ENCODE measurements at regions not wholly inside any gene's neighbourhood (a gene's known extent, or its start where the extent isn't known, plus 50 kb on each side); places are given as distances from the start of the nearest gene placed in this dataset.

DNA sequence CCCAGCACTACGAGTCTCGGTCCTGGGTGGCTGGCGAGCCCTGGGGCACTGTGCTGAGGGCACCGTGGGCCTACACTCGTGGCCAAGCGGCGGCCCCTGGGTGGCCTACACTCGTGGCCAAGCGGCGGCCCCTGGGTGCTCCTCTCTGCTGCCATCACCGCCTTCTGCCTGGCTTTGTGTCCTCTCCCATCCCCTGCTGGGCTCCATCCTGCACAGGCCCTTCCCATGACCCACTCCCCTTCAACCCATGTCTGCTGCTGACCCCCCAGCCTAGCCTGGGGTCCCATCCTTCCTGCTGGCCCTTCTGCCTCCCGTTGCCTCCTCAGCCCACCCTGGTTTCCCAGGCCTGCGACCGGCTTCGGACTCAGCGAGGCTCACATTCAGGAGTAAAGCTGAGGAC is 87.4 kb upstream of the CLDN5 start:
- ATAC-seq, result no peak
- TF ChIP-seq, protein P1, sequence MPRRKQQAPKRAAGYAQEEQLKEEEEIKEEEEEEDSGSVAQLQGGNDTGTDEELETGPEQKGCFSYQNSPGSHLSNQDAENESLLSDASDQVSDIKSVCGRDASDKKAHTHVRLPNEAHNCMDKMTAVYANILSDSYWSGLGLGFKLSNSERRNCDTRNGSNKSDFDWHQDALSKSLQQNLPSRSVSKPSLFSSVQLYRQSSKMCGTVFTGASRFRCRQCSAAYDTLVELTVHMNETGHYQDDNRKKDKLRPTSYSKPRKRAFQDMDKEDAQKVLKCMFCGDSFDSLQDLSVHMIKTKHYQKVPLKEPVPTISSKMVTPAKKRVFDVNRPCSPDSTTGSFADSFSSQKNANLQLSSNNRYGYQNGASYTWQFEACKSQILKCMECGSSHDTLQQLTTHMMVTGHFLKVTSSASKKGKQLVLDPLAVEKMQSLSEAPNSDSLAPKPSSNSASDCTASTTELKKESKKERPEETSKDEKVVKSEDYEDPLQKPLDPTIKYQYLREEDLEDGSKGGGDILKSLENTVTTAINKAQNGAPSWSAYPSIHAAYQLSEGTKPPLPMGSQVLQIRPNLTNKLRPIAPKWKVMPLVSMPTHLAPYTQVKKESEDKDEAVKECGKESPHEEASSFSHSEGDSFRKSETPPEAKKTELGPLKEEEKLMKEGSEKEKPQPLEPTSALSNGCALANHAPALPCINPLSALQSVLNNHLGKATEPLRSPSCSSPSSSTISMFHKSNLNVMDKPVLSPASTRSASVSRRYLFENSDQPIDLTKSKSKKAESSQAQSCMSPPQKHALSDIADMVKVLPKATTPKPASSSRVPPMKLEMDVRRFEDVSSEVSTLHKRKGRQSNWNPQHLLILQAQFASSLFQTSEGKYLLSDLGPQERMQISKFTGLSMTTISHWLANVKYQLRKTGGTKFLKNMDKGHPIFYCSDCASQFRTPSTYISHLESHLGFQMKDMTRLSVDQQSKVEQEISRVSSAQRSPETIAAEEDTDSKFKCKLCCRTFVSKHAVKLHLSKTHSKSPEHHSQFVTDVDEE (CRISPR knock-in tag; IDR thresholded peaks at IDR 0.05), result no peak
- TF ChIP-seq ZC3H10 (CRISPR knock-in tag; IDR thresholded peaks at IDR 0.05), result no peak
- TF ChIP-seq TOX (CRISPR knock-in tag; IDR thresholded peaks at IDR 0.05; ENCODE audit: borderline replicate concordance), result no peak
- no peak for TF ChIP-seq ZFP3 (CRISPR knock-in tag; IDR thresholded peaks at IDR 0.05)
- TF ChIP-seq CREB5 (CRISPR knock-in tag; IDR thresholded peaks at IDR 0.05; ENCODE audit: low read depth), result no peak
- TF ChIP-seq CSDC2 (CRISPR knock-in tag; IDR thresholded peaks at IDR 0.05), result no peak
- TF ChIP-seq GLIS3 (CRISPR knock-in tag; IDR thresholded peaks at IDR 0.05), result no peak
- TF ChIP-seq ZNF8 (CRISPR knock-in tag; IDR thresholded peaks at IDR 0.05), result no peak
- no peak for TF ChIP-seq ESRRG (CRISPR knock-in tag; IDR thresholded peaks at IDR 0.05)

GRCh38 chr22:19612866-19613572 is 88.8 kb upstream of the CLDN5 start:
- ATAC-seq, result no peak
- no peak for TF ChIP-seq CSDC2 (CRISPR knock-in tag; IDR thresholded peaks at IDR 0.05)
- no peak for TF ChIP-seq ZFP30 (CRISPR knock-in tag; IDR thresholded peaks at IDR 0.05)
- TF ChIP-seq SNAI2 (CRISPR knock-in tag; IDR thresholded peaks at IDR 0.05), result no peak
- TF ChIP-seq ZNF8 (CRISPR knock-in tag; IDR thresholded peaks at IDR 0.05), result no peak
- no peak for TF ChIP-seq PATZ1 (CRISPR knock-in tag; IDR thresholded peaks at IDR 0.05; ENCODE audit: borderline replicate concordance)
- no peak for TF ChIP-seq ZFP3 (CRISPR knock-in tag; IDR thresholded peaks at IDR 0.05)
- TF ChIP-seq BACH2 (CRISPR knock-in tag; IDR thresholded peaks at IDR 0.05; ENCODE audit: borderline replicate concordance), result no peak
- no peak for TF ChIP-seq RARB (CRISPR knock-in tag; IDR thresholded peaks at IDR 0.05)
- no peak for TF ChIP-seq ARNTL (CRISPR knock-in tag; IDR thresholded peaks at IDR 0.05; ENCODE audit: borderline replicate concordance, low read depth)
- no peak for TF ChIP-seq CREB5 (CRISPR knock-in tag; IDR thresholded peaks at IDR 0.05; ENCODE audit: low read depth)

- ATAC-seq, result no peak
- no peak for TF ChIP-seq ZNF8 (CRISPR knock-in tag; IDR thresholded peaks at IDR 0.05)
- no peak for TF ChIP-seq TCF4 (CRISPR knock-in tag; IDR thresholded peaks at IDR 0.05; ENCODE audit: borderline replicate concordance)
- TF ChIP-seq, protein P2, sequence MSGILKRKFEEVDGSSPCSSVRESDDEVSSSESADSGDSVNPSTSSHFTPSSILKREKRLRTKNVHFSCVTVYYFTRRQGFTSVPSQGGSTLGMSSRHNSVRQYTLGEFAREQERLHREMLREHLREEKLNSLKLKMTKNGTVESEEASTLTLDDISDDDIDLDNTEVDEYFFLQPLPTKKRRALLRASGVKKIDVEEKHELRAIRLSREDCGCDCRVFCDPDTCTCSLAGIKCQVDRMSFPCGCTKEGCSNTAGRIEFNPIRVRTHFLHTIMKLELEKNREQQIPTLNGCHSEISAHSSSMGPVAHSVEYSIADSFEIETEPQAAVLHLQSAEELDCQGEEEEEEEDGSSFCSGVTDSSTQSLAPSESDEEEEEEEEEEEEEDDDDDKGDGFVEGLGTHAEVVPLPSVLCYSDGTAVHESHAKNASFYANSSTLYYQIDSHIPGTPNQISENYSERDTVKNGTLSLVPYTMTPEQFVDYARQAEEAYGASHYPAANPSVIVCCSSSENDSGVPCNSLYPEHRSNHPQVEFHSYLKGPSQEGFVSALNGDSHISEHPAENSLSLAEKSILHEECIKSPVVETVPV (CRISPR knock-in tag; IDR thresholded peaks at IDR 0.05), result no peak
- TF ChIP-seq ZFP3 (CRISPR knock-in tag; IDR thresholded peaks at IDR 0.05), result no peak
Measured at GRCh38 chr22:19614536-19614863, 90.3 kb upstream of the CLDN5 start.

GRCh38 chr22:19615001-19615461 is 90.8 kb upstream of the CLDN5 start:
- ATAC-seq, result no peak

More at GRCh38 chr22:19615001-19615461, 90.8 kb upstream of the CLDN5 start:
- TF ChIP-seq ISL1 (CRISPR knock-in tag; IDR thresholded peaks at IDR 0.05), result no peak
- TF ChIP-seq ZNF565 (CRISPR knock-in tag; conservative IDR thresholded peaks at IDR 0.05; ENCODE audit: low read depth), result no peak
- TF ChIP-seq ESRRG (CRISPR knock-in tag; IDR thresholded peaks at IDR 0.05), result no peak

Measured in SK-N-SH treated with all-trans-retinoic acid at 6 μM for 48 hours (cell line).